ENCODE measurements at regions not wholly inside any gene's neighbourhood (a gene's known extent, or its start where the extent isn't known, plus 50 kb on each side); places are given as distances from the start of the nearest gene placed in this dataset.
"Not testable (repeated sequence)": the region's sequence is repeated elsewhere in the genome, so short reads cannot be mapped to it uniquely, and the experiment has no call there.

DNA sequence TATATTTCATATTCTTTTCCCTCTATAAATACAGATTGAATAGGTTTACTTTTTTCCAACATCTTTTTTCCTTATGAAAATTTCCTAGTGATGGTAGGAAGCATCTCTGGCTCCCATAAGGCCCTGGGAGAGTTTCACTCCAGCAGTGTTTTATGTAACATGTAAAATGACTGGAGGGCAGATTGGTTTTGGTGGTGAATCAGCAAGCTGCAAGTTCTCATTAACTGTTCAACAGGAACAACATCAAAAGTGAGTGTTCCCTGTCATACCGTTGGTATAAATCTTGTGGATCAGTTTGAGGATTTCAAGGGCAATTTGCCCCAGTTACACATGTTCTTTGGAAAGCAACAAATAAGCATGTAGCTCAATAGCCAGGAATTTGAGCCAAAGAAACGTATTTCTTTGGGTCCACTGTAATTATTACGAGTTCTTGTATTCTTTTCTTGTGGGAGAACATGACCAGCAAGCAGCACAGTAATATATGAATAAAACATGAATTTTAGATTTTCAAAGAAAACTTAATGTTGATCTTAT is 345.7 kb downstream of the SV2B start:
- Histone ChIP-seq H3K4me1 (no peaks in the 10 kb centered on the region), H3K9me3 (no peaks in the 10 kb centered on the region), H3K27me3 (ENCODE audit: low read depth) (no peaks in the 10 kb centered on the region), H3K4me3 (no peak overlapping the region), H3K27ac (no peak overlapping the region), H3K36me3 (no peaks in the 10 kb centered on the region)
- intact Hi-C loops (cut with DNase I), result no loop called here
- TF ChIP-seq, protein P1, sequence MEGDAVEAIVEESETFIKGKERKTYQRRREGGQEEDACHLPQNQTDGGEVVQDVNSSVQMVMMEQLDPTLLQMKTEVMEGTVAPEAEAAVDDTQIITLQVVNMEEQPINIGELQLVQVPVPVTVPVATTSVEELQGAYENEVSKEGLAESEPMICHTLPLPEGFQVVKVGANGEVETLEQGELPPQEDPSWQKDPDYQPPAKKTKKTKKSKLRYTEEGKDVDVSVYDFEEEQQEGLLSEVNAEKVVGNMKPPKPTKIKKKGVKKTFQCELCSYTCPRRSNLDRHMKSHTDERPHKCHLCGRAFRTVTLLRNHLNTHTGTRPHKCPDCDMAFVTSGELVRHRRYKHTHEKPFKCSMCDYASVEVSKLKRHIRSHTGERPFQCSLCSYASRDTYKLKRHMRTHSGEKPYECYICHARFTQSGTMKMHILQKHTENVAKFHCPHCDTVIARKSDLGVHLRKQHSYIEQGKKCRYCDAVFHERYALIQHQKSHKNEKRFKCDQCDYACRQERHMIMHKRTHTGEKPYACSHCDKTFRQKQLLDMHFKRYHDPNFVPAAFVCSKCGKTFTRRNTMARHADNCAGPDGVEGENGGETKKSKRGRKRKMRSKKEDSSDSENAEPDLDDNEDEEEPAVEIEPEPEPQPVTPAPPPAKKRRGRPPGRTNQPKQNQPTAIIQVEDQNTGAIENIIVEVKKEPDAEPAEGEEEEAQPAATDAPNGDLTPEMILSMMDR (IDR thresholded peaks at IDR 0.05), result no peak
- DNase-seq (no peak), ATAC-seq (no peak)

DNA sequence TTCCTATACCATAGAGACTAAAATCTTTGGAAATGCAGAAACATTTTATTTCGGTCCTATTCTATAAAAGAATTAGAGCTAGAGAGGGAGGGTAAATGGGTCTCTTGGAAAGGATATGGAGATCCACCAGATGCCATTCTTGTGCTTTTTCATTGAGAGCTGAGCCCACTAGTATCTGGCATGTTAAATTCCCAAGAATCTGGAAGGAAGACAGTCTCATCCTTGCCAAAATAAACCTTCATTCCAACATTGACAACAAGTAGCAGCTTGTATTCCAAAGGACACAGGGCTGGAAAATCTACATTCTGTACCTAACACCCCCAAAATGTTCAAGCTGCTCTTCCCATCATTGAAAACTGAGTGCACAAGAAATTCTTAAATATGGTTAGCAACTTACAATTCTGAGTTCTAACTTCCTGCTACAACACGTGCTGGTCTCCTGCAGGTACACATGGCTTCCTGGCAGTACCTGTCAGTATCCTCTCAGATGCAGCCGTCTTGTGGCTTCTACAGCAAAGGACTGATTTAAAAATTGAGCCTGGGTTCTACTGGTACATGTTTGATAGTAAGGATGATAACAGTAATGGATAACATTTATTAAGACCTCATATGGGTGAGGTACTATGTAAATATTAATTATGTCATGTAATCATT is 348.1 kb downstream of the SV2B start:
- ATAC-seq (no peak), DNase-seq (no peak)
- H3K27me3 ChIP-seq (ENCODE audit: low read depth), result no peaks in the 10 kb centered on the region
- intact Hi-C loops (cut with DNase I), result no loop called here
- H3K4me3 ChIP-seq, result no peak overlapping the region
- TF ChIP-seq, protein P1 (IDR thresholded peaks at IDR 0.05), result no peak
- no peak overlapping the region for H3K27ac ChIP-seq
- H3K9me3 ChIP-seq, result no peaks in the 10 kb centered on the region
- no peaks in the 10 kb centered on the region for H3K36me3 ChIP-seq
- no peaks in the 10 kb centered on the region for H3K4me1 ChIP-seq

GRCh38 chr15:91453376-91453775 is 353.3 kb downstream of the SV2B start:
- not testable (repeated sequence) for DNase-seq

DNA sequence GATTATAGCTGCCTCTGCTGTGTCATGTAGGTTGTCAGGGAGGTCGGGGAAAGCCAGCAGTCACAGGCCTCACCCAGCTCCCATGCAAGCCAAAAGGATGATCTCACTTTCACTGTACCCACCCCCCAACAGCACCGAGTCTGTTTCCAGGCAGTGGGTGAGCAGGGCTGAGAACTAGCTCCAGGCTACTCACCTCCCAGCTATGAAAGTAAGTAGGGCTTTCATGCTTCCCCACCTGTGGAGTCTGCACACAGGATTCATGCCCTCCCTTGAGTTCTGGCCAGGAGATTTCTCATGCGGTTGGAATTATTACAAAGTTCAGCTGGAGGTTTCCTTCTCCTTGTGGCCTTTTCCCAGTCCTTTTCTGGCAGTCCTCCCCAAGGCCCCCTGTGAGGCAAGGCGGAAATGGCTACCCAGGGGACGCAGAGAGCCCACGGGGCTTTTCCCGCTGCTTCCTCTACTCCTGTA is 356.2 kb downstream of the SV2B start:
- intact Hi-C loops (cut with DNase I), result no loop called here
- H3K27me3 ChIP-seq (ENCODE audit: low read depth), result no peaks in the 10 kb centered on the region
- DNase-seq (no peak), ATAC-seq (no peak)
- no peaks in the 10 kb centered on the region for H3K4me1 ChIP-seq
- H3K27ac ChIP-seq, result no peak overlapping the region
- TF ChIP-seq, protein P1 (IDR thresholded peaks at IDR 0.05), result no peak
- peaks cover 9% of the 10 kb centered on the region for H3K9me3 ChIP-seq
- H3K4me3 ChIP-seq, result no peak overlapping the region
- H3K36me3 ChIP-seq, result no peaks in the 10 kb centered on the region

More at GRCh38 chr15:91453376-91453775, 353.3 kb downstream of the SV2B start:
- H3K36me3 ChIP-seq; ATAC-seq; intact Hi-C loops (cut with DNase I); H3K27ac ChIP-seq; H3K4me3 ChIP-seq; H3K27me3 ChIP-seq (ENCODE audit: low read depth); H3K9me3 ChIP-seq; H3K4me1 ChIP-seq: not testable (repeated sequence)

GRCh38 chr15:91456921-91457320 is 356.9 kb downstream of the SV2B start:
- Histone ChIP-seq H3K27me3 (ENCODE audit: low read depth) (no peaks in the 10 kb centered on the region), H3K36me3 (no peaks in the 10 kb centered on the region), H3K9me3 (peaks cover 9% of the 10 kb centered on the region), H3K27ac (no peak overlapping the region), H3K4me1 (no peaks in the 10 kb centered on the region), H3K4me3 (no peak overlapping the region)
- ATAC-seq (no peak), DNase-seq (no peak)
- intact Hi-C loops (cut with DNase I), result no loop called here
- TF ChIP-seq, protein P1 (IDR thresholded peaks at IDR 0.05), result no peak

GRCh38 chr15:91461377-91461776 is 361.3 kb downstream of the SV2B start:
- intact Hi-C loops (cut with DNase I), result no loop called here
- H3K27ac ChIP-seq, result no peak overlapping the region

More at GRCh38 chr15:91461377-91461776, 361.3 kb downstream of the SV2B start:
- ATAC-seq (no peak), DNase-seq (no peak)
- TF ChIP-seq, protein P1 (IDR thresholded peaks at IDR 0.05), result no peak
- Histone ChIP-seq H3K9me3 (no peaks in the 10 kb centered on the region), H3K4me3 (no peak overlapping the region), H3K4me1 (no peaks in the 10 kb centered on the region), H3K27me3 (ENCODE audit: low read depth) (no peaks in the 10 kb centered on the region), H3K36me3 (no peaks in the 10 kb centered on the region)

Data from lower lobe of right lung (tissue), 2 donors.